ENCODE measurements at regions not wholly inside any gene's neighbourhood (a gene's known extent, or its start where the extent isn't known, plus 50 kb on each side); places are given as distances from the start of the nearest gene placed in this dataset.
"Not testable (repeated sequence)": the region's sequence is repeated elsewhere in the genome, so short reads cannot be mapped to it uniquely, and the experiment has no call there.

- no peaks in the 10 kb centered on the region for H3K9me3 ChIP-seq
- 74 to 80% methylated on average over 8 of the region's 8 CpGs for WGBS, 2 donors
- DNase-seq = no peak
- H3K27me3 ChIP-seq = no peaks in the 10 kb centered on the region
- TF ChIP-seq POLR2A (IDR thresholded peaks at IDR 0.05) (no peak), CTCF (IDR thresholded peaks at IDR 0.05) (no peak)
- H3K4me1 ChIP-seq = no peaks in the 10 kb centered on the region
- H3K27ac ChIP-seq = no peak overlapping the region
- H3K36me3 ChIP-seq (ENCODE audit: low read depth, missing control alignments) = no peaks in the 10 kb centered on the region
- no peak overlapping the region for H3K4me3 ChIP-seq
- intact Hi-C loops (cut with DNase I; ENCODE audit: low total_unique reads) = no loop called here
Observed at GRCh38 chr16:22638393-22639206, 127.9 kb downstream of the NPIPB5 start.

- Histone ChIP-seq H3K4me3 (no peak overlapping the region), H3K27ac (no peak overlapping the region), H3K4me1 (no peaks in the 10 kb centered on the region), H3K9me3 (no peaks in the 10 kb centered on the region), H3K36me3 (ENCODE audit: low read depth, missing control alignments) (no peaks in the 10 kb centered on the region), H3K27me3 (no peaks in the 10 kb centered on the region)
- TF ChIP-seq CTCF (IDR thresholded peaks at IDR 0.05) (no peak), POLR2A (IDR thresholded peaks at IDR 0.05) (no peak)
- DNase-seq = no peak
- WGBS, 2 donors = 24 to 46% methylated on average over 1 of the region's 1 CpG
- intact Hi-C loops (cut with DNase I; ENCODE audit: low total_unique reads) = no loop called here
Observed at GRCh38 chr16:22641131-22641628, 130.5 kb downstream of the NPIPB5 start.

GRCh38 chr16:22642416-22643088 is 131.9 kb downstream of the NPIPB5 start:
- TF ChIP-seq POLR2A (IDR thresholded peaks at IDR 0.05) (no peak), CTCF (IDR thresholded peaks at IDR 0.05) (no peak)
- DNase-seq = no peak
- Histone ChIP-seq H3K4me1 (no peaks in the 10 kb centered on the region), H3K4me3 (no peak overlapping the region), H3K36me3 (ENCODE audit: low read depth, missing control alignments) (no peaks in the 10 kb centered on the region), H3K27me3 (no peaks in the 10 kb centered on the region), H3K9me3 (no peaks in the 10 kb centered on the region), H3K27ac (no peak overlapping the region)
- 75 to 83% methylated on average over 9 of the region's 9 CpGs for WGBS, 2 donors
- intact Hi-C loops (cut with DNase I; ENCODE audit: low total_unique reads) = no loop called here

GRCh38 chr16:22643203-22643602 is 132.5 kb downstream of the NPIPB5 start:
- H3K4me3 ChIP-seq; H3K4me1 ChIP-seq; H3K27ac ChIP-seq; intact Hi-C loops (cut with DNase I; ENCODE audit: low total_unique reads); H3K27me3 ChIP-seq; H3K9me3 ChIP-seq; H3K36me3 ChIP-seq (ENCODE audit: low read depth, missing control alignments); DNase-seq: not testable (repeated sequence)
- 93 to 94% methylated on average over 5 of the region's 5 CpGs for WGBS, 2 donors

GRCh38 chr16:22643886-22644285 is 133.2 kb downstream of the NPIPB5 start:
- H3K9me3 ChIP-seq = no peaks in the 10 kb centered on the region
- H3K4me3 ChIP-seq = no peak overlapping the region
- H3K36me3 ChIP-seq (ENCODE audit: low read depth, missing control alignments) = no peaks in the 10 kb centered on the region
- H3K27ac ChIP-seq = no peak overlapping the region
- intact Hi-C loops (cut with DNase I; ENCODE audit: low total_unique reads) = no loop called here
- TF ChIP-seq CTCF (IDR thresholded peaks at IDR 0.05) (no peak), POLR2A (IDR thresholded peaks at IDR 0.05) (no peak)
- H3K27me3 ChIP-seq = no peaks in the 10 kb centered on the region
- DNase-seq = no peak
- no peaks in the 10 kb centered on the region for H3K4me1 ChIP-seq
- 86 to 87% methylated on average over 2 of the region's 2 CpGs for whole genome bisulfite sequencing, 2 donors

All from testis (tissue), 2 donors.